ENCODE measurements at regions not wholly inside any gene's neighbourhood (a gene's known extent, or its start where the extent isn't known, plus 50 kb on each side); places are given as distances from the start of the nearest gene placed in this dataset.
"Not testable (repeated sequence)": the region's sequence is repeated elsewhere in the genome, so short reads cannot be mapped to it uniquely, and the experiment has no call there.

GRCh38 chr2:129408570-129408969 is 570.9 kb upstream of the RAB6C start:
- 93% methylated on average over 1 of the region's 1 CpG for WGBS (ENCODE audit: low lambda C conversion rate, missing lambda C conversion rate)
- no peak overlapping the region for H2AFZ ChIP-seq
- H3K4me1 ChIP-seq (ENCODE audit: insufficient read depth) = no peaks in the 10 kb centered on the region
- no peaks in the 10 kb centered on the region for H3K9me3 ChIP-seq (ENCODE audit: low read depth)
- H4K20me1 ChIP-seq (ENCODE audit: insufficient read depth, poor library complexity, severe bottlenecking) = no peaks in the 10 kb centered on the region
- no peaks in the 10 kb centered on the region for H3K79me2 ChIP-seq
- no peaks in the 10 kb centered on the region for H3K36me3 ChIP-seq (replicated peaks; ENCODE audit: insufficient read depth, low read depth)
- H3K4me3 ChIP-seq = no peak overlapping the region
- no peak for DNase-seq (ENCODE audit: low spot score)
- no peak overlapping the region for H3K27ac ChIP-seq
- no peaks in the 10 kb centered on the region for H3K27me3 ChIP-seq
- no peak for TF ChIP-seq EZH2phosphoT487 (IDR thresholded peaks at IDR 0.05; ENCODE audit: low read depth, severe bottlenecking, unreplicated experiment)
- no peak for TF ChIP-seq CTCF (IDR thresholded peaks at IDR 0.05; ENCODE audit: poor library complexity)
- no peak for TF ChIP-seq EZH2 (IDR thresholded peaks at IDR 0.05; ENCODE audit: borderline replicate concordance)
- H3K9me2 ChIP-seq (replicated peaks; ENCODE audit: insufficient read depth) = no peaks in the 10 kb centered on the region
- no peak overlapping the region for H3K4me2 ChIP-seq

GRCh38 chr2:129417041-129417440 is 562.4 kb upstream of the RAB6C start:
- H3K79me2 ChIP-seq; H3K9me3 ChIP-seq (ENCODE audit: low read depth); H3K4me2 ChIP-seq; H3K9me2 ChIP-seq (replicated peaks; ENCODE audit: insufficient read depth); H3K27ac ChIP-seq; H3K27me3 ChIP-seq; H3K4me1 ChIP-seq (ENCODE audit: insufficient read depth); H4K20me1 ChIP-seq (ENCODE audit: insufficient read depth, poor library complexity, severe bottlenecking); DNase-seq (ENCODE audit: low spot score); H3K4me3 ChIP-seq; H2AFZ ChIP-seq; H3K36me3 ChIP-seq (replicated peaks; ENCODE audit: insufficient read depth, low read depth): not testable (repeated sequence)
- 89% methylated on average over 6 of the region's 24 CpGs for WGBS (ENCODE audit: low lambda C conversion rate, missing lambda C conversion rate)

- Histone ChIP-seq H3K9me2 (replicated peaks; ENCODE audit: insufficient read depth) (no peaks in the 10 kb centered on the region), H3K27ac (no peak overlapping the region), H3K4me2 (no peak overlapping the region), H3K27me3 (no peaks in the 10 kb centered on the region), H3K9me3 (ENCODE audit: low read depth) (no peaks in the 10 kb centered on the region), H2AFZ (no peak overlapping the region), H3K79me2 (no peaks in the 10 kb centered on the region), H3K4me1 (ENCODE audit: insufficient read depth) (no peaks in the 10 kb centered on the region), H4K20me1 (ENCODE audit: insufficient read depth, poor library complexity, severe bottlenecking) (no peaks in the 10 kb centered on the region), H3K4me3 (no peak overlapping the region), H3K36me3 (replicated peaks; ENCODE audit: insufficient read depth, low read depth) (no peaks in the 10 kb centered on the region)
- TF ChIP-seq CTCF (IDR thresholded peaks at IDR 0.05; ENCODE audit: poor library complexity) (no peak), EZH2phosphoT487 (IDR thresholded peaks at IDR 0.05; ENCODE audit: low read depth, severe bottlenecking, unreplicated experiment) (no peak), EZH2 (IDR thresholded peaks at IDR 0.05; ENCODE audit: borderline replicate concordance) (no peak)
- no peak for DNase-seq (ENCODE audit: low spot score)
- 83% methylated on average over 1 of the region's 1 CpG for WGBS (ENCODE audit: low lambda C conversion rate, missing lambda C conversion rate)
Measured at GRCh38 chr2:129422028-129422427, 557.4 kb upstream of the RAB6C start.

GRCh38 chr2:129428086-129428660 is 551.3 kb upstream of the RAB6C start:
- Histone ChIP-seq H3K4me2 (no peak overlapping the region), H3K36me3 (replicated peaks; ENCODE audit: insufficient read depth, low read depth) (no peaks in the 10 kb centered on the region), H2AFZ (no peak overlapping the region), H3K9me3 (ENCODE audit: low read depth) (no peaks in the 10 kb centered on the region), H3K27ac (no peak overlapping the region), H3K9me2 (replicated peaks; ENCODE audit: insufficient read depth) (no peaks in the 10 kb centered on the region), H4K20me1 (ENCODE audit: insufficient read depth, poor library complexity, severe bottlenecking) (no peaks in the 10 kb centered on the region), H3K4me3 (no peak overlapping the region), H3K79me2 (no peaks in the 10 kb centered on the region), H3K4me1 (ENCODE audit: insufficient read depth) (no peaks in the 10 kb centered on the region), H3K27me3 (no peaks in the 10 kb centered on the region)
- TF ChIP-seq CTCF (IDR thresholded peaks at IDR 0.05; ENCODE audit: poor library complexity) = no peak
- TF ChIP-seq EZH2phosphoT487 (IDR thresholded peaks at IDR 0.05; ENCODE audit: low read depth, severe bottlenecking, unreplicated experiment) = no peak
- no peak for TF ChIP-seq EZH2 (IDR thresholded peaks at IDR 0.05; ENCODE audit: borderline replicate concordance)
- WGBS (ENCODE audit: low lambda C conversion rate, missing lambda C conversion rate) = 82% methylated on average over 10 of the region's 10 CpGs
- no peak for DNase-seq (ENCODE audit: low spot score)
